GM04503 (cell line): ENCODE measurements at regions not wholly inside any gene's neighbourhood (a gene's known extent, or its start where the extent isn't known, plus 50 kb on each side); places are given as distances from the start of the nearest gene placed in this dataset.
"Not testable (repeated sequence)": the region's sequence is repeated elsewhere in the genome, so short reads cannot be mapped to it uniquely, and the experiment has no call there.

Experiments used
- DNase-seq: peaks from one replicate; pipeline ENCODE4 v3.0.0-alpha.2; 2012; ENCODE audit warnings: low read depth

GRCh38 chr4:17236686-17237085, 275.2 kb downstream of the QDPR start:
- peak; percentile 69 for DNase-seq

GRCh38 chr4:17234678-17235077, 277.2 kb downstream of the QDPR start:
- no peak for DNase-seq

- DNase-seq: peak; percentile 41
Measured at GRCh38 chr4:17232566-17233253, 279.2 kb downstream of the QDPR start.

- not testable (repeated sequence) for DNase-seq
Measured at GRCh38 chr4:17231880-17232475, 279.9 kb downstream of the QDPR start.

GRCh38 chr4:17230727-17231126, 281.2 kb downstream of the QDPR start:
- DNase-seq: no peak

GRCh38 chr4:17220816-17221215, 291.1 kb downstream of the QDPR start:
- DNase-seq: no peak

GRCh38 chr4:17218786-17219185, 293.1 kb downstream of the QDPR start:
- DNase-seq: no peak

GRCh38 chr4:17206829-17207801, 304.8 kb downstream of the QDPR start:
- DNase-seq: no peak

GRCh38 chr4:17204908-17205307, 306.5 kb upstream of the LDB2 start:
- DNase-seq: no peak

GRCh38 chr4:17203797-17204196, 305.4 kb upstream of the LDB2 start:
- DNase-seq: no peak

- no peak for DNase-seq
Measured at GRCh38 chr4:17197070-17197469, 298.6 kb upstream of the LDB2 start.

- DNase-seq: no peak
Measured at GRCh38 chr4:17195461-17196275, 297.2 kb upstream of the LDB2 start.

GRCh38 chr4:17194586-17194985, 296.1 kb upstream of the LDB2 start:
- DNase-seq: no peak

- no peak for DNase-seq
Measured at GRCh38 chr4:17189759-17190158, 291.3 kb upstream of the LDB2 start.

- DNase-seq: no peak
Measured at GRCh38 chr4:17189401-17189720, 290.9 kb upstream of the LDB2 start.

- no peak for DNase-seq
Measured at GRCh38 chr4:17188547-17189400, 290.3 kb upstream of the LDB2 start.

- no peak for DNase-seq
Measured at GRCh38 chr4:17188125-17188524, 289.7 kb upstream of the LDB2 start.

- no peak for DNase-seq
Measured at GRCh38 chr4:17187003-17187402, 288.6 kb upstream of the LDB2 start.

- no peak for DNase-seq
Measured at GRCh38 chr4:17182888-17183287, 284.4 kb upstream of the LDB2 start.

- no peak for DNase-seq
Measured at GRCh38 chr4:17174751-17175150, 276.3 kb upstream of the LDB2 start.

GRCh38 chr4:17173300-17173699, 274.9 kb upstream of the LDB2 start:
- no peak for DNase-seq
